Activated CD4-positive, alpha-beta T cell treated with anti-CD3 and anti-CD28 coated beads, Interleukin-2, amount 50 U/mL, for 1 hour (primary cell): ENCODE measurements at regions not wholly inside any gene's neighbourhood (a gene's known extent, or its start where the extent isn't known, plus 50 kb on each side); places are given as distances from the start of the nearest gene placed in this dataset.
"Not testable (repeated sequence)": the region's sequence is repeated elsewhere in the genome, so short reads cannot be mapped to it uniquely, and the experiment has no call there.

ENCODE experiments used
- DNase-seq: peaks from one replicate; pipeline ENCODE4 v3.0.0-alpha.2; 2020

DNA sequence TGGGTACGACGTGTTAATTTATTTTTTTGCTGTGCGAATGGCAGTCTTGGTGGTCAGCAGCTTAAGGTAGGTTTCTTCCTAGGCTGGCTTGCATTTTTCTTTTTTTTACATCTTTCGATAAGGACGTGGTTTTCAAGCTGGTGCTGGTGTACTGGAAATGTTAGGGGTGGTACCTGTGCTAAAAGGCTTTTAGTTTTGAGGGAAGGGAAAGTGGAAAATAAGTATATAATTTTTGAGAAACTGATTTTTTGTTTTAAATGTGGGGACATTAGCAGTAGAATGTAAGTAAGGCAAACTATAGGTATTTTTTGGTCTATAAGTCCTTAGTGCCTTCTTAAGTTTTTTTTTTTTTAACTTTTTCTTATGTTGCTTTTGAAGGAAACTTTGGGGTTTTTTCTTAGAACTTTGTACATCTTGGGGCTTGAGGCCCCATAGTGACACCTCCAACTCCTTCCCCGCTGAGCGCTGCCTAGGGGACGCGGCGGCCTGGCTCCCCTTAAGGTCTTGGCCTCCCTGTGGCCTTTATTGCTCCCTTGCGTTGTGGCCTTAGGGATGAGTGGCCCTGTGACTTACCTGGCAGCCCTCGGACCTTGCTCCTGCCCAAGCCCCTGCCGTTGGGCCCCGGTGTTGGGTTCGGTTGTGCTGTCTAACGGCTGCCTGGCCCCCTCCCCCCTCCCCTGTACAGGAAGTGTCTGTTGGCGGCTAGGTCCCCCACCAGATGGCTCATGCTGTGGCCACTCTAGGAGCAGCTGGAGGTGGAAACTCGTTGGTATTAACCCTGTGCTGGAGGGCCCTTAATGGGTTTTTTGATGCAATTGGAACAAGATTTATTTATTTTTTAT lies 88.0 kb upstream of the RPRML start:
- peak; percentile 69 for DNase-seq

DNA sequence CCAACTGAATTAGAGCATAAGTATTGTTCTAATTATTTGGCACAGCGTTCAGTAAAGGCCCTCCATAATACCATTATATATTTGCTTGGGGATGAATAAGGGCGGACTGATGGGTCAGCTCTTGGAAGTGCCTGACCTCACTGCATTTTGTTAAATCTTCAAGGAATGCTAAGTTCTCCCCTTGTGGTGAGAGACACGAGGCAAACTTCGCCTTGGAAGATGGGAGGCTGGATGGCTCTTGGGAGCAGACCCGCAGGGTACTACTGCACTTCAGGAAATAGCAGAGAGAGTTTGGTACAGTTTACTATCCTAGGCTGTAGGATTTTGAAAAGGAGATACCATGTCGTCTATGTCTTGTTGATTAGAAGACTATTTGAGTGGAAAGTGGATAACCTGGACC lies 87.0 kb upstream of the RPRML start:
- DNase-seq = no peak

- no peak for DNase-seq
These were observed 85.6 kb upstream of the RPRML start for GRCh38 chr17:47064684-47065083.

DNA sequence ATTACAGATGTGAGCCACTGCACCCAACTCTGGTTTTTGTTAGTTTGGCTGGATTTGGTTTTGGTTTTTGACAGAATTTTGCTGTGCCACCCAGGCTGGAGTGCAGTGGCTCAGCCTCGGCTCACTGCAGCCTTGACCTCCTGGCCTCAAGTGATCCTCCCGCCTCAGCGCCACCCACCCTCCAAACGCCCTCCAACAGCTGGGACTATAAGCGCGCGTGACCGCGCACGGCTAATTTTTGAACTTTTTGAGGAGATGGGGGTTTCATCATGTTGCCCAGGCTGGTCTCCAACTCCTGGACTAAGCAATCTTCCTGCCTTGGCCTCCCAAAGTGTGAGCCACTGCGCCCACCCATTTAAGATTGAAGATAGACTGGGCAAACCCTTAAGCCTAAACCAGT lies 84.4 kb upstream of the RPRML start:
- no peak for DNase-seq

- not testable (repeated sequence) for DNase-seq
These were observed 83.8 kb upstream of the RPRML start for GRCh38 chr17:47062851-47063250.

DNA sequence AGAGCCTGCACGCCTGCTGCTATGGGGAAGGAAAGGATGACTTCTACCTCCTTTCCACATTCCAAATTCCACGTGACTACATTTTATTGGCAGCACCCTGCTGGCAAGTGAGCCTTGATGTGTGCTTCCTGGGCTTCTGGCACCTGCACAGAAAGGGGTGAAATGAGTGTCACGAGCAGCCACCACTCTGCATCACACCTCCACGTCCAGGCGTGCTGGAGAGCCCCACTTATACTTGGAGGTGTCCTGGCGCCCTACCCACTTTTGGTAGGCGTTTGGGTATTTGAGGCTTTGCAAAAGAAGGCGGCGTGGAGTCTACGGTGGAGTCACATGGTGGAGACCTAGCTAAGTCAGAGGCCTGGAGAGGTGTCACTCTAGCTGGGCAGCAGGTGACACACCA lies 81.0 kb upstream of the RPRML start:
- DNase-seq = not testable (repeated sequence)

GRCh38 chr17:47057830-47058229 lies 78.8 kb upstream of the RPRML start:
- DNase-seq = no peak

- DNase-seq = not testable (repeated sequence)
These were observed 78.2 kb upstream of the RPRML start for GRCh38 chr17:47057279-47057678.

- not testable (repeated sequence) for DNase-seq
These were observed 77.6 kb upstream of the RPRML start for GRCh38 chr17:47056687-47057086.
